Cardiac fibroblast (primary cell): ENCODE measurements at regions not wholly inside any gene's neighbourhood (a gene's known extent, or its start where the extent isn't known, plus 50 kb on each side); places are given as distances from the start of the nearest gene placed in this dataset.

Experiments used
- DNase-seq, 2 donors: peaks; one replicate each; pipeline versions ENCODE4 v3.0.0 to v3.0.0-alpha.2; 2010; ENCODE audit warnings: low read depth in 2 of 2
- H3K4me3 ChIP-seq, 2 donors: replicated peaks in 1 of 2; 1 replicate in 1 of 2; 2 replicates in 1 of 2; pipeline ENCODE4 v1.5.1; 2011; ENCODE audit warnings: low read depth in 2 of 2, low read length in 2 of 2, mild to moderate bottlenecking in 2 of 2, moderate library complexity in 1 of 2
- CTCF ChIP-seq: IDR thresholded peaks from one replicate; pipeline ENCODE4 v1.5.1; 2011; ENCODE audit warnings: low read depth, mild to moderate bottlenecking, low read length, inconsistent platforms

DNA sequence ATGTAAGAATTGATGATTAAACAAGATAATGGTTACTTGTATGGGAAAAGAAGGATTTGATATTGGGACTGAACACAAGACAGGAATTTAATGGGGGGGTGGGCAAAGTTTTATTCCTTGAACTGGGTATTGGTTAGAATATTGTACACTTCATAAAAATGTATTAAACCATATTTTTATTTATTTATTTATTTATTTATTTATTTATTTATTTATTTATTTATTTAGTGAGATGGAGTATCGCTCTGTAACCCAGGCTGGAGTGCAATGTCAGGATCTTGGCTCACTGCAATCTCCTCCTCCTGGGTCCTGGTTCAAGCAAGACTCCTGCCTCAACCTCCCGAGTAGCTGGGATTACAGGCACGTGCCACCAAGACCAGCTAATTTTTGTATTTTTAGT lies 287.1 kb upstream of the SLITRK5 start:
- DNase-seq = no peak
- TF ChIP-seq CTCF = no peak
- H3K4me3 ChIP-seq = no peak overlapping the region

DNA sequence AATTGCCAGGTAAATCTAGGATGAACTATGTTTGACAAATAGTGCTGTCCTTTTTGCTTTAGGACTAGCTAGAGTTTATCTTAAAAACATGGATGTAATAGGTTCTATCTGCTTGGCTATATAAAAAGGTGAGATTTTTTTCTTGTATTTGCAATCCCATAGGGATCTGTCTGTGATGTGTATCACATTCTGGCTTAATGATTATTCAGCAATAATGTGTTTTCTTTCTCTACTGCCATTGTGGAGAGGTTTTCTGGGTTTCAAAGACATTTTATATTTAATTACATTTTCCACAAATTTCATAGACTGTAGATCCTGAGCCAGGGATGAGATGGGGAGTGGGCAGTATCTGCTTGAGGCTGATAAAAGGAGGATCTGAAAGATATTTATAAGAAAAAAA lies 277.8 kb upstream of the SLITRK5 start:
- DNase-seq = no peak
- no peak for TF ChIP-seq CTCF
- no peak overlapping the region for H3K4me3 ChIP-seq

DNA sequence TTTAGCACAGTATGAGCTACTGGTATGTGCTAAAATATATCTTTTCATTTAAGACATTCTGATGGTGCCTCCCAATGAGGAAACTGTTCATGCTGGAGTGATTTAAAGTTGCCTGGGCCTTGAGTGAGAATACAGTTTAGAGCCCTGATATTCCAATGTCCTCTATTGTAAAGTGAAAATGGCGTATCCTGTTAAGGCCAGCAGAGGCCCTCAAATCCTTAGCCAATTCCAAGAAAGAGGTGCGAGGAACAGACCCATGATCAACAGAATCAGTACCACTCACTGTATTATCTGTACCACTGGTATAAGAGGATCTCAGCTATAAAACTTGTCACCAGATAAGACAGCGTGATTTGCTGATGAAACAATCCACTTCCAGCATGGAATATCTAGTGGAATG lies 273.1 kb upstream of the SLITRK5 start:
- H3K4me3 ChIP-seq = no peak overlapping the region
- TF ChIP-seq CTCF = no peak
- no peak for DNase-seq

DNA sequence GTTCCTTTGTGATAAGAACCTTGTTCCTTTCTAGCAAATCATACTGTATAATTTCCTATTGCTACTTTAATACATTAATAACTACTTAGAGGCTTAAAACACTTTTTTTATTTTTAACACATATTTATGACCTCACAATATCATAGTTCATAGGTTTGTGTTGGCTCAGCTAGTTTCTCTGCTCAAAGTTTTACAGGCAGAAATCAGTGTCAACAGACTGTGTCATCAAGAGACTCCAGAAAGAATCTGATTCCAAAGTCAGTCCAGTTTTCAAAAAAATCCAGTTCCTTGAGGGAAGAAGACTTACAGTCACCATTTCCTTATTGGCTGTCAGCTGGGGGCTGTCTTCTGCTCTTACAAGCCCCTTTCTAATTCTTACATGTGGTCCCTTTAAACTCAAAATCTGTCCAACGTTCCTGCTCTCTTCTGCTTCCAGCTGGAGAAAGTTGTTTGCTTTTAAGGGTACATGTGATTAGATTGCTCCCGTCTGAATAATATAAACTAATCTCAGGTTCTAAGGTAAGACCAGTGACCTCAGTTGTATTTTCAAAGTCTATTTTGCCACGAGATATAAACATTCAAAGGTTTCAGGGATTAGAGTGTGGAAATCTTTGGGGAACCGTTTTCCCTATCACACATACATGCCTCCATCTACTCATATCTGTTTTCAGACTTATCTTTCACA lies 267.3 kb upstream of the SLITRK5 start:
- no peak for TF ChIP-seq CTCF
- no peak overlapping the region for H3K4me3 ChIP-seq
- no peak for DNase-seq

GRCh38 chr13:87426742-87427141 lies 244.4 kb upstream of the SLITRK5 start:
- no peak overlapping the region for H3K4me3 ChIP-seq
- TF ChIP-seq CTCF = no peak
- DNase-seq = no peak

DNA sequence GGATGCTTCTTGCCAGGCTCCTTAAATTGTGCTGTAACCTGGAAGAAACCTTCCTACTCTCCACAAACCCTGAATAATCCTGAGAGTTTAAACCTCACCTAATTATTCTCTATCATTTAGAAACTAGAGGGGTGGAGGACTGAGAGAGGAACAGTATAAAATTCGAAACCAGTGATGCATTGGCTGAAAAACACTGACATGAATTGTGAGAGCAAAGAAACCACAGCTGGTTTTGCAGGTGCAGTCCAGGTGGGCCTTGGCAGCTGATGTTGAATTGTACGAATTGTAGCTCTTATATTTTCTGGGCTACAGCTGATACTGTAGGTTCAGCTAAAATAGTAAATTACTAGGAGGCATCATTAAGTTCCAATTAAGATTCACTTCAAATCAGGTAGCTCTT lies 227.0 kb upstream of the SLITRK5 start:
- TF ChIP-seq CTCF = no peak
- DNase-seq = no peak

GRCh38 chr13:87452281-87452680 lies 218.9 kb upstream of the SLITRK5 start:
- no peak for DNase-seq
- no peak overlapping the region for H3K4me3 ChIP-seq

More for the DNA sequence above, 227.0 kb upstream of the SLITRK5 start:
- no peak overlapping the region for H3K4me3 ChIP-seq

More at GRCh38 chr13:87452281-87452680, 218.9 kb upstream of the SLITRK5 start:
- TF ChIP-seq CTCF = no peak
